SH-SY5Y (cell line): ENCODE measurements at regions not wholly inside any gene's neighbourhood (a gene's known extent, or its start where the extent isn't known, plus 50 kb on each side); places are given as distances from the start of the nearest gene placed in this dataset.

Experiments
- GATA2 ChIP-seq: IDR thresholded peaks from 2 replicates; pipeline ENCODE4 v1.6.1; 2011; ENCODE audit warnings: mild to moderate bottlenecking, low read depth, low read length
- GATA3 ChIP-seq: IDR thresholded peaks from 2 replicates; pipeline ENCODE4 v1.6.1; 2011; ENCODE audit warnings: low read depth, mild to moderate bottlenecking, low read length, moderate library complexity

DNA sequence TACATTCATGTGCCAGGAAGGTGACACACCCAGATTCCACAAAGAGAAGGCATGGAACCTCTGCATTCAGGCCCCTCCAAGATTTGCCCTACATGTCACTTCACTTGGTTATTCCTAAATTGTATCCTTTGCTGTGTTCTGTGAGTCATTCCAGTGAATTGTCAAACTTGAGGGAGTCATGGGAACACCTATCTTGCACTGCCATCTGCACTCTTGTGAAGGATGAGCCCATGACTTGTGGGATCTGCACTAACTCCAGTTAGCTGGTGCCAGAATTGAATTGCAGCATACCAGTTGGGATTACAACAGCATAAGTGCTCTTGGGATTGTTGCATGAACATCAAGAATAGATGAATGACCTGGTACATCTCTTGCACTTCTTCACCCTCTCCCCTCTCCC is 1288.0 kb upstream of the ZEB2 start:
- TF ChIP-seq GATA2 (no peak), GATA3 (no peak)
